ENCODE measurements at regions not wholly inside any gene's neighbourhood (a gene's known extent, or its start where the extent isn't known, plus 50 kb on each side); places are given as distances from the start of the nearest gene placed in this dataset.

DNA sequence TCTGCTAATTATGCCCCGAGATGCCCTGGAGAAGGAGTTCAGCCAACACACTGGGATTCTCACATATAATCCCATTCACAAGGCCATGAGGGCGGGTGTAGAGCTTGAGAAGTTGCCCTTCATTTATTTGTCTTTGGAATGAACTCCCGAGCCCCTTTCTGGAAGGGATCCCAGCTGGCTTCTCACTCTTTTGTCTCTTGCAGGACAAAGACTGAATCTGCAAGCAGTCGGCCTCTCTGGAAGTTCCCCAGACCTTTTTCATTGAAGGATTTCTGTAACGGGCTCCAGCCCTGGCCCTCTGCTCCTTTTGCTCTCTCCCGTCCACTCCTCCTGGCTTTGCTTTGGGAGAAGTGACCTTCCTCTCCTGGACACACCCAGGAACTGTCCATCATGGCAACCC lies 163.3 kb upstream of the SFSWAP start:
- Histone ChIP-seq H3K4me3 (no peak overlapping the region), H3K4me1 (no peaks in the 10 kb centered on the region), H3K27ac (no peak overlapping the region), H3K36me3 (no peaks in the 10 kb centered on the region), H3K27me3 (no peaks in the 10 kb centered on the region), H3K9me3 (peaks cover 0 to 9% (median 0%) of the 10 kb centered on the region in 3 donors)
- TF ChIP-seq, protein P1, sequence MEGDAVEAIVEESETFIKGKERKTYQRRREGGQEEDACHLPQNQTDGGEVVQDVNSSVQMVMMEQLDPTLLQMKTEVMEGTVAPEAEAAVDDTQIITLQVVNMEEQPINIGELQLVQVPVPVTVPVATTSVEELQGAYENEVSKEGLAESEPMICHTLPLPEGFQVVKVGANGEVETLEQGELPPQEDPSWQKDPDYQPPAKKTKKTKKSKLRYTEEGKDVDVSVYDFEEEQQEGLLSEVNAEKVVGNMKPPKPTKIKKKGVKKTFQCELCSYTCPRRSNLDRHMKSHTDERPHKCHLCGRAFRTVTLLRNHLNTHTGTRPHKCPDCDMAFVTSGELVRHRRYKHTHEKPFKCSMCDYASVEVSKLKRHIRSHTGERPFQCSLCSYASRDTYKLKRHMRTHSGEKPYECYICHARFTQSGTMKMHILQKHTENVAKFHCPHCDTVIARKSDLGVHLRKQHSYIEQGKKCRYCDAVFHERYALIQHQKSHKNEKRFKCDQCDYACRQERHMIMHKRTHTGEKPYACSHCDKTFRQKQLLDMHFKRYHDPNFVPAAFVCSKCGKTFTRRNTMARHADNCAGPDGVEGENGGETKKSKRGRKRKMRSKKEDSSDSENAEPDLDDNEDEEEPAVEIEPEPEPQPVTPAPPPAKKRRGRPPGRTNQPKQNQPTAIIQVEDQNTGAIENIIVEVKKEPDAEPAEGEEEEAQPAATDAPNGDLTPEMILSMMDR (IDR thresholded peaks at IDR 0.05): no peak
- DNase-seq: no peak
- intact Hi-C loops (cut with DNase I; ENCODE audit: low total_unique reads): no loop called here

DNA sequence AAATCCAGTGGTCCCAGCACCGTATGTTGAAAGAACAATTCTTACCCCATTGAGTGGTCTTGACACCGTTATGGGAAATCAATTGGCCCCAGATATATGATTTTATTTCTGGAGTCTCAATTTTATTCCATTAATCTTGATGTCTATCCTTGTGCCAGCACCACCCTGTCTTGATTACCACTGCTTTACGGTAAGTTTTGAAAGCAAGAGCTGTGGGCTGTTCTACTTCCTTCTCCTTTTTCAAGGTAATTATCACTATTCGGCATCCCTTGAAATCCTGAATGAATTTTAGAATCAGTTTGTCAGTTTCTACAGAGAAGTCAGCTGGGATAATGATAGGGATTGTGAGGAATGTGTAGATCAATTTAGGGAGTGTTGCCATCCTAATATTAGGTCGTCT lies 160.8 kb upstream of the SFSWAP start:
- TF ChIP-seq, protein P1 (IDR thresholded peaks at IDR 0.05): no peak
- Histone ChIP-seq H3K9me3 (peaks cover 0 to under 1% (median 0%) of the 10 kb centered on the region in 3 donors), H3K4me3 (no peak overlapping the region), H3K27ac (no peak overlapping the region), H3K27me3 (no peaks in the 10 kb centered on the region), H3K36me3 (no peaks in the 10 kb centered on the region), H3K4me1 (no peaks in the 10 kb centered on the region)
- intact Hi-C loops (cut with DNase I; ENCODE audit: low total_unique reads): no loop called here
- no peak for DNase-seq

DNA sequence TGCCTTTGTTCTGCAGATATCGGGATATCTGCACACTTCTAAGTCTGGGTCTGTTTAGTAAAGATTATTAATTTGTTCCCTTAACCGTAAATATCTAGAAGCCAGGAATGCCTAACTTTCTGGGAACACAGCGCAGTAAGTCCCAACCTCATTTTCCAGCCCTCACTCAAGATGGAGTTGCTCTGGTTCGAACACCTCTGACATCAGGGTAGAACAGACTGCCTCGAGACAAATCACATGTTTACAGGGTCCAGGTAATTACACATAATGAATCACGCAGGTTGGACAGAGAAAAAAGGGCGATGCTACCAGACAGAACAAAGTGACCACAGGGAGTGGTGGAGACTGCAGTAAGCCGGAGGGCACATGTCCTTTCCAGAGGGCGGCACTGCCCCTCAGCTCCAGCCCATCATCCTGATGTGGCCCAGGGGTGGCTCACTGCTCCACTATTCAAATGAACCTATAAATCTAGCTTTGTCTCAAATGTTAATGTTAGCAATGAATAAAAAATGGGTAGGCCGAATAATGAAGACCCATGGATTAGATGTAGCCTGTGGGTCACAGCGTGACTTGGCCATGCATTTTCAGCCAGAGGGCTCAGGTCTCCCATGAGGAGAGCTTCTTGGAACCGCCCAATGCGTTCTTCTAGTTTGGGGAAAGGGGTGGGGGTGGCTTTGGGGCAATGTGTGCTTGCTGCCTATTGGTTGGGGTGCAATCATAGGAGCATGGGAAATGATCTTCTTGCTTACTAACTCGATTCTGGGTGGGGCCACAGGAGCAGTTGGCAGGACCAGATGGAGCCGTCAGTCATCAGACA lies 159.0 kb upstream of the SFSWAP start:
- Histone ChIP-seq H3K9me3 (no peaks in the 10 kb centered on the region), H3K4me1 (no peaks in the 10 kb centered on the region), H3K36me3 (no peaks in the 10 kb centered on the region), H3K4me3 (no peak overlapping the region), H3K27me3 (peaks cover 0 to 12% of the 10 kb centered on the region in 2 donors), H3K27ac (no peak overlapping the region)
- DNase-seq: no peak
- TF ChIP-seq, protein P1 (IDR thresholded peaks at IDR 0.05): no peak
- intact Hi-C loops (cut with DNase I; ENCODE audit: low total_unique reads): no loop called here

DNA sequence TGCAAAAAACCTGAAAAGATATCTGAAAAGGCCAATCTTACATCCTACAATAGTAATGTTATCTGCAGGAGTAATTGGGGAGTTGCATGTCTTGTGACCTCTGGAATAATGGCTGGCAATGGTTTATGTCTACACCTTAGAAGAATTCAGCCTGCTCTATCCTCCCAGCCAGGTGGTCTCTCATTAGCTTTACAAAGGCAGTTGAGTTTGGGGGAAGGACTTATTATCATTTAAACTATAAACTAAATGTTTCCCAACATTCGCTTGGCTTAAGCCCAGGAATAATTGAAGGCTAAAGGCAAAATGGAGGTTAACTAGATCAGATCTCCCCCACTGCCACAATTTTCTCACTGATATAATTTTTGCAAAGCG lies 158.4 kb upstream of the SFSWAP start:
- DNase-seq: no peak
- no peaks in the 10 kb centered on the region for H3K36me3 ChIP-seq
- no peak overlapping the region for H3K27ac ChIP-seq
- H3K4me3 ChIP-seq: no peak overlapping the region
- intact Hi-C loops (cut with DNase I; ENCODE audit: low total_unique reads): no loop called here
- peaks cover 0 to 17% of the 10 kb centered on the region in 2 donors for H3K27me3 ChIP-seq
- no peaks in the 10 kb centered on the region for H3K9me3 ChIP-seq
- H3K4me1 ChIP-seq: no peaks in the 10 kb centered on the region
- TF ChIP-seq, protein P1 (IDR thresholded peaks at IDR 0.05): no peak

DNA sequence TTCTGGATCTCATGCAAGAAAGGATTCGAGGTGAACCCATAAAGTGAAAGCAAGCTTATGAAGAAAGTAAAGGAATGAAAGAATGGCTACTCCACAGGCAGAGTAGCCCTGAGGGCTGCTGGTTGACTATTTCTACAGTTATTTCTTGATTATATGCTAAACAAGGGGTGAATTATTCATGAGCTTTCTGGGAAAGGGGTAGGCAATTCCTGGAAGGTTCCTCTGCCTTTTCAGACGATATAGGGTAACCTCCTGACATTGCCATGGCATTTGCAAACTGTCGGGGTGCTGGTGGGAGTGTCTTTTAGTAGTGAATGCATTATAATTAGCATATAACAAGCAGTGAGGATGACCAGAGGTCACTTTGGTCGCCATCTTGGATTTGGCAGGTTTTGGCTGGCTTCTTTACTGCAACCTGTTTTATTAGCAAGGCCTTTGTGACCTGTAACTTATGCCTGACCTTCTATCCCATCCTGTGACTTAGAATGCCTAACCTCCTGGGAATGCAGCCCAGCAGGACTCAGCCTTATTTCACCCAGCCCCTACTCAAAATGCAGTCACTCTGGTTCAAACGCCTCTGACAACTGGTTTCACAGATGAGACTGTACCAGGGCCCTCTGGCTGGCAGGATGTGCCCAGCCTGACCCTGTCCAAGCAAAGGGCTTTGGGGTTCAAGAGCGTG lies 157.7 kb upstream of the SFSWAP start:
- H3K27ac ChIP-seq: no peak overlapping the region
- TF ChIP-seq, protein P1 (IDR thresholded peaks at IDR 0.05): no peak

More for the DNA sequence above, 157.7 kb upstream of the SFSWAP start:
- intact Hi-C loops (cut with DNase I; ENCODE audit: low total_unique reads): no loop called here
- no peaks in the 10 kb centered on the region for H3K9me3 ChIP-seq
- no peaks in the 10 kb centered on the region for H3K36me3 ChIP-seq
- no peak overlapping the region for H3K4me3 ChIP-seq
- no peak for DNase-seq
- H3K4me1 ChIP-seq: no peaks in the 10 kb centered on the region
- peaks cover 0 to 17% of the 10 kb centered on the region in 2 donors for H3K27me3 ChIP-seq
